ENCODE measurements at regions not wholly inside any gene's neighbourhood (a gene's known extent, or its start where the extent isn't known, plus 50 kb on each side); places are given as distances from the start of the nearest gene placed in this dataset.

DNA sequence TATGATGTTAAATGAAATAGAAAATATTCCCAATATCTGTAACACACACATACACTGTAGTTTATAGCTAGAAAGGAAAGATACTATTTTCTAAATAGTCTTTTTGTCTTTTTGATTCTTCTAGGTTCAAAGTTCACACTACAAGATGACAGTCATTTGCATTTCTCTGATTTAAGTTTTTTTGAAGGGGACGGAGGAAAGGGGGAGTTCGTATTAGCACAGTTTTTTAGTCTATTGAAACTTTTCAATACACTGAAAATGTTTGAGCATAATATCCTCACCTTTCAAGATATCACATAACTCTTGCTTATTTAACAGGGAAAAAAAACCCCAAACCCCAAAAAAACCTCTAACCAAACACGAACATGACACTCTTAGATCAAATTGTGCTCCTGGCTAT, 68.1 kb downstream of the BMP2 start:
- TF ChIP-seq, protein P1, sequence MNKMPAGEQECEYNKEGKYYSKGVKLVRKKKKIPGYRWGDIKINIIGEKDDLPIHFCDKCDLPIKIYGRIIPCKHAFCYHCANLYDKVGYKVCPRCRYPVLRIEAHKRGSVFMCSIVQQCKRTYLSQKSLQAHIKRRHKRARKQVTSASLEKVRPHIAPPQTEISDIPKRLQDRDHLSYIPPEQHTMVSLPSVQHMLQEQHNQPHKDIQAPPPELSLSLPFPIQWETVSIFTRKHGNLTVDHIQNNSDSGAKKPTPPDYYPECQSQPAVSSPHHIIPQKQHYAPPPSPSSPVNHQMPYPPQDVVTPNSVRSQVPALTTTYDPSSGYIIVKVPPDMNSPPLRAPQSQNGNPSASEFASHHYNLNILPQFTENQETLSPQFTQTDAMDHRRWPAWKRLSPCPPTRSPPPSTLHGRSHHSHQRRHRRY (tag by site-specific recombination; IDR thresholded peaks at IDR 0.05) = no peak
- TF ChIP-seq, protein P2, sequence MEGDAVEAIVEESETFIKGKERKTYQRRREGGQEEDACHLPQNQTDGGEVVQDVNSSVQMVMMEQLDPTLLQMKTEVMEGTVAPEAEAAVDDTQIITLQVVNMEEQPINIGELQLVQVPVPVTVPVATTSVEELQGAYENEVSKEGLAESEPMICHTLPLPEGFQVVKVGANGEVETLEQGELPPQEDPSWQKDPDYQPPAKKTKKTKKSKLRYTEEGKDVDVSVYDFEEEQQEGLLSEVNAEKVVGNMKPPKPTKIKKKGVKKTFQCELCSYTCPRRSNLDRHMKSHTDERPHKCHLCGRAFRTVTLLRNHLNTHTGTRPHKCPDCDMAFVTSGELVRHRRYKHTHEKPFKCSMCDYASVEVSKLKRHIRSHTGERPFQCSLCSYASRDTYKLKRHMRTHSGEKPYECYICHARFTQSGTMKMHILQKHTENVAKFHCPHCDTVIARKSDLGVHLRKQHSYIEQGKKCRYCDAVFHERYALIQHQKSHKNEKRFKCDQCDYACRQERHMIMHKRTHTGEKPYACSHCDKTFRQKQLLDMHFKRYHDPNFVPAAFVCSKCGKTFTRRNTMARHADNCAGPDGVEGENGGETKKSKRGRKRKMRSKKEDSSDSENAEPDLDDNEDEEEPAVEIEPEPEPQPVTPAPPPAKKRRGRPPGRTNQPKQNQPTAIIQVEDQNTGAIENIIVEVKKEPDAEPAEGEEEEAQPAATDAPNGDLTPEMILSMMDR (tag by site-specific recombination; IDR thresholded peaks at IDR 0.05) = no peak
- TF ChIP-seq ZNF747 (tag by site-specific recombination; IDR thresholded peaks at IDR 0.05) = no peak
- TF ChIP-seq ZNF335 (tag by site-specific recombination; conservative IDR thresholded peaks at IDR 0.05) = no peak
- TF ChIP-seq WT1 (tag by site-specific recombination; IDR thresholded peaks at IDR 0.05) = no peak
- TF ChIP-seq, protein P3, sequence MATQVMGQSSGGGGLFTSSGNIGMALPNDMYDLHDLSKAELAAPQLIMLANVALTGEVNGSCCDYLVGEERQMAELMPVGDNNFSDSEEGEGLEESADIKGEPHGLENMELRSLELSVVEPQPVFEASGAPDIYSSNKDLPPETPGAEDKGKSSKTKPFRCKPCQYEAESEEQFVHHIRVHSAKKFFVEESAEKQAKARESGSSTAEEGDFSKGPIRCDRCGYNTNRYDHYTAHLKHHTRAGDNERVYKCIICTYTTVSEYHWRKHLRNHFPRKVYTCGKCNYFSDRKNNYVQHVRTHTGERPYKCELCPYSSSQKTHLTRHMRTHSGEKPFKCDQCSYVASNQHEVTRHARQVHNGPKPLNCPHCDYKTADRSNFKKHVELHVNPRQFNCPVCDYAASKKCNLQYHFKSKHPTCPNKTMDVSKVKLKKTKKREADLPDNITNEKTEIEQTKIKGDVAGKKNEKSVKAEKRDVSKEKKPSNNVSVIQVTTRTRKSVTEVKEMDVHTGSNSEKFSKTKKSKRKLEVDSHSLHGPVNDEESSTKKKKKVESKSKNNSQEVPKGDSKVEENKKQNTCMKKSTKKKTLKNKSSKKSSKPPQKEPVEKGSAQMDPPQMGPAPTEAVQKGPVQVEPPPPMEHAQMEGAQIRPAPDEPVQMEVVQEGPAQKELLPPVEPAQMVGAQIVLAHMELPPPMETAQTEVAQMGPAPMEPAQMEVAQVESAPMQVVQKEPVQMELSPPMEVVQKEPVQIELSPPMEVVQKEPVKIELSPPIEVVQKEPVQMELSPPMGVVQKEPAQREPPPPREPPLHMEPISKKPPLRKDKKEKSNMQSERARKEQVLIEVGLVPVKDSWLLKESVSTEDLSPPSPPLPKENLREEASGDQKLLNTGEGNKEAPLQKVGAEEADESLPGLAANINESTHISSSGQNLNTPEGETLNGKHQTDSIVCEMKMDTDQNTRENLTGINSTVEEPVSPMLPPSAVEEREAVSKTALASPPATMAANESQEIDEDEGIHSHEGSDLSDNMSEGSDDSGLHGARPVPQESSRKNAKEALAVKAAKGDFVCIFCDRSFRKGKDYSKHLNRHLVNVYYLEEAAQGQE (tag by site-specific recombination; IDR thresholded peaks at IDR 0.05) = no peak
- TF ChIP-seq ELK4 (IDR thresholded peaks at IDR 0.05; ENCODE audit: borderline replicate concordance, low read depth, low read length) = no peak
- no peak for TF ChIP-seq KLF1 (tag by site-specific recombination; IDR thresholded peaks at IDR 0.05)
- TF ChIP-seq ZNF530 (tag by site-specific recombination; IDR thresholded peaks at IDR 0.05; ENCODE audit: low read depth) = no peak
